SIG-M5 (cell line): ENCODE measurements at regions not wholly inside any gene's neighbourhood (a gene's known extent, or its start where the extent isn't known, plus 50 kb on each side); places are given as distances from the start of the nearest gene placed in this dataset.
"Not testable (repeated sequence)": the region's sequence is repeated elsewhere in the genome, so short reads cannot be mapped to it uniquely, and the experiment has no call there.

ENCODE experiments used
- DNase-seq: peaks from one replicate; lab custom pipeline; 2025; lab: John Stamatoyannopoulos, UW

DNA sequence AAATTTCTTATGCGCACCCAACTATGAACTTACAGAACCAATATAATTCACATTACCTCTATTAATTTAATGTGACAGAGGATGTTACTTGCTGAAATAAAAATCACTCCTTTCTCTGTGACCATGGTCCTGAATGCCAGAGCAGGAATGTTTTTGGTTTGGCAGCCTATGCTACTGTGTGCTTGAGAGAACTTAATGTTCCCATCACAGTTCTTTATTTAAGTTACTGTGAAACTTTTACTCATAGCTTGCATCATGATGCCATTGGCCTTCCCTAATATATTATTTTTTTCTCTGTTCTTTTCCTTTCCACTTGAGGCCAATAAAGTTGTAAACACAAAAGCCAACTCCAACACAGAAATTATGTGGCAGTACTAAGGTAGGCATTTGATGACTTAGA is 142.2 kb downstream of the FAM76B start:
- DNase-seq = no peak

DNA sequence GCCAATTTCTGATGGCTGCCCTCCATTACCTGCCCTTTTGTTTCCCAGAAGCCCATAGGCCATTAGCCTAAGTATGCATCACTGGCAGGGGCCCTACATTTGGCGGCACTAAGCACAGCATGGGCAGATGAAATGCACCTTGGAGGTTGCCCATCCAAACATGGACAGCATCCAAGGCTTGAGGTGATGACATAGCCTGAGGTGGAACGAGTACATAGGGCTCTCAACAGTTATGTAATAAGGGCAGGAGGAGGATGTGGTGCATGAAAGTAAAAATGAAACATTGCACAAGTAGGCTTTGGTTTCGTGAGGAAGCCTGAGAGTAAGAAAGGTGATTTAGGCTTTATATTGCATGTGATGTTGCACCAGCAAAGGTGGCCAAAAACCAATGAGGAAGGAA is 148.1 kb downstream of the FAM76B start:
- peak; percentile 10 for DNase-seq

DNA sequence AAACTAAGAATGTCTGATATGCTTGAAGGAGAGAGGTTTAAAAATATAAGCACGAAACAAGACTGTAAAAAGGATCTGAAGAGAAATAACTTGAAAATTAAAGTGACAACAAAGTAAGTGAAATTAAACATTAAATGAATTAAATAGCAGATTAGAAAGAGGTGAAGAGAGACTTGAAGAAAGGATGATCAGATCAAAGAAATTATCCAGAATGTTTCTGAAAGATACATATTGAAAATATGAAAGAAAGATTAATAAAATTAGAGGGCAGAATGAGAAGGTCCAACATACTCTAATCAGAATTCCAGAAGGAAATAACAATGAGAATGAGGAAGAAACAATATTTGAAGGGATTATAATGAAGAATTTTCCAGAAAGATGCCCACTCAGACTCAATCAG is 151.1 kb downstream of the FAM76B start:
- DNase-seq = no peak

DNA sequence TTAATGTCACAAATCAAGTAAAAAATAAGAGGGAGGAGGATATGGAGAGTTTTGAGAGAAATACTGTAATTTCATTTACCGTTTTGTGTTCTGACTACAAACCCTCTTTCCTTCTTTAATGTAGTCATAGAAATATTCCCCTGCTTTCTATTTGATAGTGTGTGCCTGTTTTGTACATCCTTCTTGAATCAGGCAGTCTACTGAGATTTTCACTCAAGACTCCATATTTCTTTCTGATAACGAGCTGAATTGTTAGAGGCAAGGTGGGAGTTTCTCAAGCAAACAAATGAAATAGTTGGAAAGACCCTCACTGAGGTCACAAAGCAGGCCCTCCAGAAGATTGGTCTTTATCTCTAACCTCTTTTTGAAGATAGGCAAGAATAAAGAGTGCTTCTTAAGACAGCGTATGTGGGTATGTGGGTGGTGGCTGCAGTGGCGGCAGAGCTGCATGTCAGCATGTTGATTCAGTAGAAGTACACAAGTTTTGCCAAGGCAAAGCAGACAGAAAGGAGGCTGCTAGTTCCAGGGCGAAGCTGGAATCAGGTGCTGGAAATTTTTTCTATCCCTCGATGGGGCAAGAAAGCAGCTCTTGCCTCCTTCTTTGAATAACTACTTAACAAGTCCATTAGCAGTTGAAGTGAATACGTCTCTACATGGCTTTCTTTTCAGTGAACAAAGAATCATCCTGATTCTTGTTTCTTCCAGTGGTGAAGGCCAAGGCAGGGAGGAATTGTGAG is 164.2 kb downstream of the FAM76B start:
- no peak for DNase-seq

DNA sequence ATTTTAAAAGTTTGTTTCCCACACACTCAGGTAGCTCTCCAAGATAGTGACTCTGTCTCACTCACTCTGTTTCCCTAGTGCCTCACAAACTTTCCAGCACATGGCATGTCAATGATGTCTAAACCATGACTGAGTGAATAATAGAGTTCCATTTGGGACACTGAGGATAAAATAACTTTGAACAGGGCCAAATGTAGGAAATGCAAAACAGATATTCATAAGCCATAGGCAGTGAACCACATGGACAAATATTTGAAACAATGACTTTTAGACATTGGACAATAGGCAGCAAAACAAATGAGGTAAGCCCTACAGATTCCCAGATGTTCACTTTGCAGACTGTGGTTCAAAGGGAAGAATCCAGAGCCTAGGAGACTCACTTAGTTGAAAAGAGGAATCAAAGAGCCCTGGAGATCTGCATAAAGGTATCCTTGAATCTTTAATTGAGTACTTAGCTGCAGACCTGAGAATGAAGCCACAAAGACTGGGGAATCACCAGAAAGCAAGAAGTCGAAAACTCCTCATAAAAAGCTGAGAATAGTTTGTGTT is 173.3 kb downstream of the FAM76B start:
- DNase-seq = no peak

DNA sequence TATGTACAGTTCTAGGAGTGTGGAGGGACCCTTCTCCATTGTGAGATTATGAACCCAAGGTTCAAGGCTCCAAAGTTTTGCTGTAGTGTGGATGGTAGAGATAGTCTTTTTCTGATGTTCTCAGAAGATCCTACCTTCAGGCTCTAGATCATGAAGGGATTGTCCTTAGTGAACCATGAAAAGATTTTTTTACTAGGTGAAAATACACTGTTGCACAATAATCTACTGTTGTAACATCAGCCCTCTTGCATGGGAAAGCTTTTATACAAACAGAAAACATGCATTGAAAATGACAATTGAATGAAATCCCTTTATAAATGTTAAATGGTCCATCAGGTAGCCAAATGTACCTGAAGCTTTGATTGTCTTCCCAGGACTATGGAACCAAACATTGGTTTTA is 177.8 kb downstream of the FAM76B start:
- no peak for DNase-seq

DNA sequence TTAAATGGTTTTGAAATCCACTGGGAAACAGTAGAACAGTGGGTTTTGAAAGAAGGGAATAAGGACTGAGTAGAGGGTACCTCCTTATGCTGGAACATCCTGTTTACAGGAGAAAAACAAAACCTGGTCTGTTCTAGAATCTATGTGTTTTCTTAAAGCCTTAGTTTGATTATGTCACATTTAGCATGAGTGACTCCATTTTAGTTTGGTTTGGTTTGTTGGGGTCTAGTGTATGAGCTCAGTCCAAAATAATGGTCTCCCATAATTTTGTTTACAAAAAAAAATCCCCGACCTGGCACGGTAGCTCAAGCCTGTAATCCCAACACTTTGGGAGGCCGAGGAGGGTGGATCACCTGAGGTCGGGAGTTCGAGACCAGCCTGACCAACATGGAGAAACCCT is 179.4 kb downstream of the FAM76B start:
- not testable (repeated sequence) for DNase-seq

DNA sequence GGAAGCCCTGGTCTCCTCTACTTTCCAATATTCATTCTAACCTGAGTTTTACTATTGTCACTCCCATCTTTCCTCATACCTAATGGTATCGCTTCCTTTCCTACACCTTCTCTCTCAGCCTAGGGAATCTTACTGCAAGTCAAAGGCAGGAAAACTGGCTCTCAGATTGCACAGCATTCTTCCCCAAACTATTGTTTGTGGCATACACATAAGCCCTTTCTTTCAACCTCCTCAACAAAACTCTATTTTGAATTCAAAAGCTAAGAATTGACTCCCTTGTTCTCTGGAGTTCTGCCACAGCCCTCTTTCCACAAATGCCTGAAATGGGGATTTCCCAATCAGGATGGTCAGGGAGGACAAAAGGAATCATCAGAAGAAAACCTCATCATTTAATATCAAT is 181.5 kb downstream of the FAM76B start:
- no peak for DNase-seq

DNA sequence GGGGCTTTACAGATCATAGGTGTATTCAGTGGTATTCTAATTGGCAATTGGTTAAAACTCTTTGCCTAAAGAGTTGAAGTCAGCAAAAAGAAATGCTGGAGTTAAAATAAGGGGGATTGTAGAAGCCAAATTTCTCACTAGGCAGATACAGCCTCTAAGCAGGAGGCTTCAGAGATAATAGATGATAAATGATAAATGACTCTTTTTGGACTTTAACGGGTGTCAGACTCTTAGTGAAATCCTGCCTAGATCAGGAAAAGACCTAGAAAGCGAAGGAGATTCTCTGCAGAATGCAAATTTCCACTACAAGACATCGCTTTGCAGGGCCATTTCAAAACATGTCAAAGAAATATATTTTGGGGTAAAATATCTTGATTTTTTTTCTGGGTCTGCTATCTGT is 182.8 kb downstream of the FAM76B start:
- DNase-seq = no peak

DNA sequence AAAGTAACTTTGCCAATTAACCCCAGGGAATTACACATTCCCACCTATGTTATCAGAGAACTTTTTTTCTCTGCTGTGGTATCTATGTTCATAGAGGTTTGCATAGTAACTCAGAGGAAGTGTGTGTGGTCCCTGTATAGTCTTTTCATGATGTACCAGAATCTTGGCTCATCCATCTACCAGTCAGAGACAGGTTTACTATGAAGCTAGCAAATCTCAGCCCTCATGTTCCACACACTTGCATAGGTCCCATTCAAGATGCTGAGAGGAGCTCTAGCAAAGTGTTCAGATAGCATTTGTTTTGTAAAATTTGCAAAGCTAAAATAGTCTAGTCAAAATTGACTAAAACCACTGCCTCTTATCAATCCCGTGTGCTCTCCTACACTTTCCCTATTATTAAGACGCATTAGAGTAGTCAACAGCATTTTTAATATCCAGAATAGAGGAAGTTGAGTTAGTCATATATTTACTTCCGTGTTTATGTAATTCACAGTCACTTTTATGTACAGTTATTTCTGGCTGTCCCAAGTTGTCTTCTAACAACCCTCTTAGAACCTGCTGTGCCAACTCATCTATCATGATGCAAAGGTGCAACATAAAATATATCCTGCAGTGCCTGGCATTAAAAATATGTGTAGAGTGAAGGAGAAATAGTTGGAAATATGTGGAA is 184.2 kb downstream of the FAM76B start:
- DNase-seq = no peak

DNA sequence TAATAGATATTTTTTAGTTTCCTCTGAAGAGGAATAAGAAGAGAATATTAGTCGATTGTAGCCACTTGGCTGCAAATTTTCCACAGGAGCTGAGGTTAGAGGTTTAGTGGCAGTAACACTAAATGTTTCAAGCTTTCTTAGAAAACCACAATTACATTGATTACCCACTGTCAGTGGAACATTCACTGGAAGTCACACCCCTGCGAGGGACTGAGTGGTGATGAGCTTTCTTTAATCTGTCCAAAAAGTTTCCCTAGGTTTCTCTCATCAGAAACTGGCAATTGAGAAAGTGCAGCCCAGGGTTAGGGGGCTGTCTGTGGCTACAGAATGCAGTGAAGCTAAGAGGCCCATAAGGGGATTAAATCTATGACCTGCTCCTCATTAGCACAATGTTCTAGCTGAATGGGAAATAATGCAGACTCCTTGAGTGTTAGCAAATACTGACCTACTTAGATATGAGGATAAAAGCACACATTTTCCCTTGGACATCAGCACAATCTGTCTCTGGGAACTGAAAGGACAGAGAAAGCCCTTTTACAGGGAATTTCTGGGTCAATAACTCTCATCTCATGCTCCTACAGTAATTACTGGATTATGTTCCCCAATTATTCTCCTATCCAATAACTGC is 189.5 kb downstream of the FAM76B start:
- DNase-seq = no peak

DNA sequence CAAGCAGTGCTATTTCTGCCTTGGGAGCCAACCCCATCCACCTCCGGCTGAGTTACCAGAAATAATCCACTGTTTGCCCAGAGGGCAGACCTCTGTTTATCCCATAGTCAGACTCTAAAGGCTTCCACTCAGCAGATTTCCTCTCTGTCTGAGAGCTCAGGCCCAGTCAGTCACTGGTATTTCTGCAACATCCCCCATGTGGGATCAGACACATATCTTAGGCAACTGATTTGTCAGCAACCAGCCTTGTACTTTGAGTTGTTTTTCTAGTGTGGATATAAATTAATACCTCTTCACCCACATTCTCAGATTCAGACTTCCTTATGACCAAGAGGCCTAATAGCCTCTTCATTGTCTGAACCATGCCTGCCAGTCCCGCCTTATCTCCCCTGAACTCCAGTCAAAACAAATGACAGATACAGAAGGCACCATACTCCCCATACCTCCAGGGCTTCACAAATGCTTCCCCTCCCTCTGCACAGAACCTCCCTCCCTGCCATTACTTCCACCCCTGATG is 193.6 kb downstream of the FAM76B start:
- DNase-seq = no peak

DNA sequence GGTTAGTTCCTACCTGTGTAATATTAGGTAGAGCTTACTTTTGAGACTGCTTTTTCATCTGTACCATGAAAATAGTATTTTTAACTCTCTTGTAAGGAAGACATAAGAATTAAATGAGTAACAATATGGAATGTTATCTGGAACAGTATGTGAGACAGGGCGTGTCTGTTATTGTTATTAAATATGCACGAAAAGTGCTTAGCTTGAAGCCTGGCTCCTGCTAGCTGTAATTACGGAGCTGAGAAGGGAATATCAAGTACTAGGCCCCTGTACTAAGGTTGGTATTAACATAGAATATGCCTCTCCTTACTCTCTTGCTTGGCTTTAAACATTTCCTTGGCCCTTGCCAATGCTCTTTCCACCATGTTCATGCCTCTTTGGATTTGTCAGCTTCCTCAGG is 194.0 kb downstream of the FAM76B start:
- no peak for DNase-seq

DNA sequence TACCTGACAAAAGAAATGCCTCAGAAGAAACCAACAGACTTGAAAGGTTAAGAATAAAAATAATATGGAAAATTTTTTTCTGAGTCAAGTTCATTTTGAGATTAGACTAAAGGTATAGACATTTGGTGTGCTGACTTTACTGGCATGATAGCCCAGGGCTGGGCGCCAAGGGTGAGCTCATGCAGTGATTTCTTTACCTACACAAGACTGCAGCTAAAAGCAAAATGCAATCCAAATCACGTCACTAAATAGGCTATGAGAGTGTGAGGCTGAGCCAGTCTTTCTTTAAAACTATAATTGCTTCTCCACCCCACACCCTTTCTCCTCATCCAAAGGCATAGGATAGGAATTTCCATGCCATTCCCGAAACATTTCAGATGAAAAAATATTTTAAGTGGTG is 196.5 kb downstream of the FAM76B start:
- DNase-seq = no peak

DNA sequence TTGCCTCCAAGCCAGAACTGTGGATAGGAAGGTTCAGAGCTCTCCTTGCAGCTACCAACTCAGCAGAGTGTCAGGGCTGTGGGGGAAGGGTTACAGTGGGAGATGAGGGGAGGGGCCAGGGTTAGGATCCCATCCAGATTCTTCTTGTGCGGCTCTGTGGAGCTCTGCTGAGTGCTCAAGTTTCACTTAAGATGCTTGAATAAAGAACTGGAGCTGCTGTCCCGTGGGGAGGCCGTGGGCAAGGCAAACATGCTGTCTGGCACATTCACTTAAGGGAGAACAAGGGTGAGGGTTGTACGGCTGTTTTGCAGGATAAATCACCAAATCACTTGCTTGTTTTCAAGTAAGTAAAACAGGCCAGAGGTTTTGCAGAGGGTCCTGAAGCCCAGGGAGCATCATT is 197.1 kb downstream of the FAM76B start:
- no peak for DNase-seq

DNA sequence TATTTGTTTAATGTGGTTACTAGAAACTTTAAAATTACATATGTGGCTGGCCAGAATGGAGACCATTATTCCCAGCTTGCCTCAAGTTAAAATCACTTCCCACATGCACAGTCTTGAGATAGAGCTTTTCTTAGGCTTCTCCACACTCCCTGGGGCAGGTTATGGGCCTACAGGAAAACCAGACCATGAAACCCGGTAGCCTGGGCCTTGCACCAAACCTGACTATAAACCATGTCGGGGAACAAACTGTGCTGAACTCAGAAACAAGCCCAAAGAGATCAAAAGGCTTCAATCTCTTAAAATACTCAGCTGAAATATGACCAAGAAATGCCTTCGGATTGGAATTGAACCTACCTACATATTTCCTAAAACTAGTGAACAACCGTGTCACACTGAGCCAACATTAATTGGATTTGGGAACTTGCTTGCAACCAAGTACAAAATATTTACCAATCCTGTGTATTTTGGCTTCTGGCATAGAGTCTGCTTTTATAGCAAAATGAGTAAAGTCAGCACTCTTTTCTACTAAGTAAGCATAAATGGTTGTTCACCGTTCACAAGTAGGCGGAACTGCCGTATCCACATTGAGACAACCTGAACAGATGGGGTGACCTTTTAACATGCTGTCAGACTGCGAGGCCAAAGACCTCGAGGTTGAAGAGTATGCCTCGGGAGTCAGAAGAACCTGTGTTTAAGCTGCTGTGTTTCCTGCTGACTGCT is 199.5 kb downstream of the FAM76B start:
- DNase-seq = no peak

DNA sequence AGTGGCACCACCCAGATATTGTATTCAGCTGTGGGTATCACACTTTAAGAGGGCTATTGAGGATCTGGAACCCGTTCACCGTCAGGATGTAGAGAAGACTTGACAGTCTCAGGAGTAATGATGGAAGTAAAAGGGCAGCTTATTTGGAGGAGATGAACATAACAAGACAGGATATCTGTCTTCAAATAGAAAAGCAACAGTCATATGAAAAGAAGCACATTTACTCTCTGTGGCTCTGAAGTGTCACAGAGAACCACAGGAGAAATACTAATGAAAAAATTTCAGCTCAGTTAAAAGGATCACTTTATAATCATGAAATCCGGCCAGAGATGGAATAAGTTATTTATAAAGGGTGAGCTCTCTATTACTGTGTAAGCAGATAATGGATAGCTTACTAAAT is 200.8 kb downstream of the FAM76B start:
- DNase-seq = no peak

DNA sequence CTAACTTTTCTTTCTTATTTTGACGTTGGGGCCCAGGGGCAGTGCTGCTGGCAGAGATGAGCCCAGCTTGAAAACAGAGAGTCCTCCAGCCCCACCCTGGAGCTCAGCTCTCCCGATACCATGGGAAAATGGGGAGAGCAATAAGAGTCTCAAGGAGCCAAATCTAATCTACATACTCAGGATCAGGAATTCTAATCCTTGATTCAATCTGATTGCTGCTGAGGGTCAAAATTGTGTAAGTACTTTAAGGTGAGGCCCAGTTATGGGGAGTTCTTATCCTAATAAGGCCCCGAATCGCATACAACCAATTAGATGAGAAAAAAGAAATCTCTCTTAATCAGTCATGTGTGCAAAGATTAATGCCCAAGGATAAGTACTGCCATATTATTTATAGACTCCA is 202.9 kb downstream of the FAM76B start:
- no peak for DNase-seq

DNA sequence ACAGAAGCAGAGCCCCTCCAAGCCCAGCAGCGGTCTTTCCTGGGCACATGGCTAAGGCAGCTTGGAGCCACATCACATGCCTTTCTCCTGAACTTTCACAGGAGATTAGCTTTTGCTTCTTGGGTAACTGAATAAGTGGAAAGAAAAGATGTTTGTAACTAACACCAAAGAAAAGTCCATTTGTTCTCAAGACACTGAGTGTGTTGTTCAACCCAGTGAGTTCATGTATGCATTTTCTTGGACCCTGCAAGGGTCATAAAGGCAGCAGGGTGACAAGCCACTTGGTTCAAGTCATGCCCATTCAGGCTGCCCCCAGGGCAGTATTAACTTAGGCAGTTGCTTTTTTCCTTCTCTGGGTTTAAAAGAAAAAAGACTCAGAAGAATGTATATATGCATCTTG is 203.4 kb downstream of the FAM76B start:
- DNase-seq = no peak

DNA sequence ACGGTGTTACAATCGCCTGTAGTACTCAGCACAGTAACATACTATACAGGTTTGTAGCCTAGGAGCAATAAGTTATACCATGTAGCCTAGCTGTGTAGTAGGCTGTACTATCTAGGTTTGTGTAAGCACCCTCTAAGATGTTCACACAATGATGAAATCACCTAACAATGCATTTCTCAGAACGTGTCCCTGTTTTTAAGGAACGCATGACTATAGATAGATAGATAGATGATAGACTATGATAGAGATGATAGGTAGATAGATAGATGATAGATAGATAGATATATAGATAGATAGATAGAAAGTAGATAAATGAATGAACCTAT is 203.9 kb downstream of the FAM76B start:
- no peak for DNase-seq

DNA sequence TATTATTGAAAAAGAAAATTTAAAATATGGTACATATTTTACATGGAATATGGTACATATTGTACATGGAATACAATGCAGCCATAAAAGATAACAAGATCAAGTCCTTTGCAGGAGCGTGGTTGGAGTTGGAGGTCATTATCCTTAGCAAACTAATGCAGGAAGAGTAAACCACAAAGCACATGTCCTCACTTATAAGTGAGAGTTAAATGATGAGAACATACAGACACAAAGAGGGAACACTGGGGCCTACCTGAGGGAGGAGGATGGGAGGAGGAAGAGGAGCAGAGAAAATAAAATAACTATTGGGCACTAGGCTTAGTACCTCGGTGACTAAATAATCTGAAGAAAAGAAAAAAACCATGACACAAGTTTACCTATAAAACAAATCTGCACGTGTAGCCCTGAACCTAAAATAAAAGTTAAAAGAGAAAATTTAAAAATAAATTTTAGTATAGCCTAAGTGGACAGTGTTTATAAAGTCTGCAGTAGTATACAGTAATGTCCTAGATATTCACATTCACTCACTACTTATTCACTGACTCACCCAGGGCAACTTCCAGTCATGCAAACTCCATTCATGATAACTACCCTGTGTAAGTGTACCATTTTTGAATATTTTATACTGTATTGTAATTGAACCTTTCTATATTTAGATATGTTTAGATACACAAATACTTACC is 204.4 kb downstream of the FAM76B start:
- no peak for DNase-seq

DNA sequence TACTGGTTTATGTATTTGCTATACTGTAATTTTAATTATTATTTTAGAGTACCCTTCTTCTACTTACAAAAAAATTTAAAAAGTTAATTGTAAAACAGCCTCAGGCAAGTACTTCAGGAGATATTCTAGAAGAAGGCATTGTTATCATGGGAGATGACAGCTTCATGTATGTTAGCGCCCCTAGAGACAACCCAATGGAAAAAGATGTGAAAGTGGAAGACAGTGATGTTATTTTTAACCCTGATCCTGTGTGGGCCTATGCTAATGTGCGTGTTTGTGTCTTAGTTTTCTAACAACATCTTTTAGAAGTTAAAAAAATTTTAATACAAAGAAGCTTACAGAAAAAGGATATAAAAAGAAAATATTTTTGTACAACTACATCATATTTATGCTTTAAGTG is 205.0 kb downstream of the FAM76B start:
- DNase-seq = no peak
